IMR-90 (cell line): ENCODE measurements at regions not wholly inside any gene's neighbourhood (a gene's known extent, or its start where the extent isn't known, plus 50 kb on each side); places are given as distances from the start of the nearest gene placed in this dataset.

Source experiments
- ATAC-seq: fragments of 200-7000 bp; cut with Tn5 transposase; 2 replicates; pipeline ENCODE4 v1.9.1; 2020; ENCODE audit warnings: low read depth, mild to moderate bottlenecking, moderate library complexity
- BruUV-seq: library from RNA; stranded (reverse); fragments of 400-500 nt; replicated peaks from 2 replicates; lab custom pipeline; 2021; lab: Mats Ljungman, UMichigan
- CTCF ChIA-PET: fragments of 300-600 bp; formaldehyde crosslinking; extraction: SDS; loops from one replicate; lab custom pipeline; 2021; ENCODE audit warnings: antibody characterized with exemption; lab: Yijun Ruan, JAX
- POLR2A ChIA-PET: fragments of 300-600 bp; sonication (Branson Sonifier 250); formaldehyde crosslinking; loops from one replicate; lab custom pipeline; 2022; ENCODE audit warnings: antibody characterized with exemption; ENCODE audit not compliant: unreplicated experiment; lab: Charles Lee
- DNase-seq: peaks from one replicate; pipeline ENCODE4 v3.0.0; 2013
- H2AFZ ChIP-seq: replicated peaks from 2 replicates; pipeline ENCODE3; 2013; ENCODE audit warnings: low read length, mild to moderate bottlenecking; ENCODE audit not compliant: poor library complexity
- H2AK5ac ChIP-seq: 2 replicates; pipeline ENCODE4 v1.6.1; 2013; ENCODE audit warnings: low read depth, low read length, inconsistent platforms
- H2AK9ac ChIP-seq: replicated peaks from 2 replicates; pipeline ENCODE3; 2013; ENCODE audit warnings: mild to moderate bottlenecking, low read depth, low read length, moderate library complexity; ENCODE audit not compliant: poor library complexity
- H2BK120ac ChIP-seq: 2 replicates; pipeline ENCODE4 v1.6.1; 2013; ENCODE audit warnings: low read depth, low read length, inconsistent platforms
- H2BK15ac ChIP-seq: 3 replicates; pipeline ENCODE4 v1.6.1; 2013; ENCODE audit warnings: low read depth, low read length, inconsistent platforms
- H2BK20ac ChIP-seq: 2 replicates; pipeline ENCODE4 v1.6.1; 2013; ENCODE audit warnings: low read depth, mild to moderate bottlenecking, inconsistent platforms, low read length, moderate library complexity
- H2BK5ac ChIP-seq: 2 replicates; pipeline ENCODE4 v1.6.1; 2013; ENCODE audit warnings: mild to moderate bottlenecking, low read depth, low read length, inconsistent platforms; ENCODE audit not compliant: poor library complexity, severe bottlenecking
- H3K14ac ChIP-seq: replicated peaks from 2 replicates; pipeline ENCODE4 v1.6.1; 2013; ENCODE audit warnings: low read depth, low read length, inconsistent platforms
- H3K18ac ChIP-seq: 2 replicates; pipeline ENCODE4 v1.6.1; 2013; ENCODE audit warnings: low read depth, low read length, control low read depth
- H3K23ac ChIP-seq: 2 replicates; pipeline ENCODE4 v1.6.1; 2013; ENCODE audit warnings: low read depth, low read length, inconsistent platforms
- H3K27ac ChIP-seq: 2 replicates; pipeline ENCODE4 v1.5.1; 2013; ENCODE audit warnings: mild to moderate bottlenecking, control low read depth, low read length; ENCODE audit not compliant: insufficient read depth
- H3K27me3 ChIP-seq: 2 replicates; pipeline ENCODE4 v1.6.1; 2013; ENCODE audit warnings: low read length; ENCODE audit not compliant: control insufficient read depth, insufficient read depth
- H3K36me3 ChIP-seq: 2 replicates; pipeline ENCODE4 v1.6.1; 2013; ENCODE audit warnings: low read length, mixed read lengths; ENCODE audit not compliant: control insufficient read depth, insufficient read depth
- H3K4ac ChIP-seq: 2 replicates; pipeline ENCODE4 v1.6.1; 2013; ENCODE audit warnings: low read depth, low read length, inconsistent platforms
- H3K4me1 ChIP-seq: 2 replicates; pipeline ENCODE4 v1.6.1; 2013; ENCODE audit warnings: low read length, mixed read lengths; ENCODE audit not compliant: control insufficient read depth, insufficient read depth
- H3K4me2 ChIP-seq: 2 replicates; pipeline ENCODE4 v1.6.1; 2013; ENCODE audit warnings: low read depth, mild to moderate bottlenecking, control low read depth, low read length, moderate library complexity
- H3K4me3 ChIP-seq: 2 replicates; pipeline ENCODE4 v1.5.1; 2013; ENCODE audit warnings: low read depth, mild to moderate bottlenecking, control low read depth, low read length, moderate library complexity; ENCODE audit not compliant: insufficient read depth
- H3K56ac ChIP-seq: 2 replicates; pipeline ENCODE4 v1.6.1; 2013; ENCODE audit warnings: low read length, inconsistent platforms; ENCODE audit not compliant: insufficient read depth; ENCODE audit errors: extremely low read depth
- H3K79me1 ChIP-seq, 2 experiments: 2 replicates each; pipeline ENCODE4 v1.6.1; 2013; ENCODE audit warnings: low read length in 2 of 2, inconsistent platforms in 1 of 2, low read depth in 1 of 2
- H3K9ac ChIP-seq: 2 replicates; pipeline ENCODE4 v1.6.1; 2013; ENCODE audit warnings: low read depth, low read length, control low read depth
- H3K9me1 ChIP-seq: 2 replicates; pipeline ENCODE4 v1.6.1; 2013; ENCODE audit warnings: low read length, inconsistent platforms; ENCODE audit not compliant: insufficient read depth
- H3K9me3 ChIP-seq: 2 replicates; pipeline ENCODE4 v1.6.1; 2013; ENCODE audit warnings: low read length; ENCODE audit not compliant: control insufficient read depth, insufficient read depth
- H4K20me1 ChIP-seq: 2 replicates; pipeline ENCODE4 v1.6.1; 2013; ENCODE audit warnings: low read length, inconsistent platforms; ENCODE audit not compliant: insufficient read depth
- H4K5ac ChIP-seq: 2 replicates; pipeline ENCODE4 v1.6.1; 2013; ENCODE audit warnings: mild to moderate bottlenecking, low read depth, low read length, control low read depth
- H4K8ac ChIP-seq, 2 experiments: 2 replicates each; pipeline ENCODE4 v1.6.1; 2013; ENCODE audit warnings: low read depth in 2 of 2, low read length in 2 of 2, control low read depth in 1 of 2, inconsistent platforms in 1 of 2
- H4K91ac ChIP-seq: 2 replicates; pipeline ENCODE4 v1.6.1; 2013; ENCODE audit warnings: low read depth, low read length, inconsistent platforms; ENCODE audit not compliant: insufficient read depth
- BHLHE40 ChIP-seq: fragments of 150-350 bp; IDR thresholded peaks from 2 replicates; pipeline ENCODE4 v1.6.1; 2016; ENCODE audit warnings: mild to moderate bottlenecking, low read depth, low read length
- CEBPB ChIP-seq: IDR thresholded peaks from 2 replicates; pipeline ENCODE4 v1.6.1; 2012; ENCODE audit warnings: low read depth, low read length, improper control_type of control experiment
- CHD1 ChIP-seq: IDR thresholded peaks from 2 replicates; pipeline ENCODE4 v1.6.1; 2012; ENCODE audit warnings: low read depth, low read length, improper control_type of control experiment
- FOS ChIP-seq: fragments of 150-350 bp; IDR thresholded peaks from 2 replicates; pipeline ENCODE4 v1.6.1; 2016; ENCODE audit warnings: low read depth, low read length
- MAFK ChIP-seq: IDR thresholded peaks from 2 replicates; pipeline ENCODE4 v1.6.1; 2012; ENCODE audit warnings: low read depth, low read length, improper control_type of control experiment
- MAZ ChIP-seq: IDR thresholded peaks from 2 replicates; pipeline ENCODE4 v1.6.1; 2012; ENCODE audit warnings: low read depth, mild to moderate bottlenecking, low read length, improper control_type of control experiment, moderate library complexity, borderline replicate concordance
- MXI1 ChIP-seq: IDR thresholded peaks from 2 replicates; pipeline ENCODE4 v1.6.1; 2012; ENCODE audit warnings: low read depth, mild to moderate bottlenecking, low read length, moderate library complexity, borderline replicate concordance
- NFE2L2 ChIP-seq: fragments of 150-350 bp; IDR thresholded peaks from 2 replicates; pipeline ENCODE4 v1.6.1; 2016; ENCODE audit warnings: low read depth, mild to moderate bottlenecking, low read length
- POLR2A ChIP-seq: IDR thresholded peaks from 2 replicates; pipeline ENCODE4 v1.6.1; 2012; ENCODE audit warnings: mild to moderate bottlenecking, low read depth, low read length
- RAD21 ChIP-seq: IDR thresholded peaks from 2 replicates; pipeline ENCODE4 v1.6.1; 2012; ENCODE audit warnings: low read length, improper control_type of control experiment
- RCOR1 ChIP-seq: IDR thresholded peaks from 2 replicates; pipeline ENCODE4 v1.6.1; 2012; ENCODE audit warnings: mild to moderate bottlenecking, low read length, improper control_type of control experiment; ENCODE audit not compliant: insufficient replicate concordance
- RFX5 ChIP-seq: IDR thresholded peaks from 2 replicates; pipeline ENCODE4 v1.8.0; 2012; ENCODE audit warnings: low read depth, mild to moderate bottlenecking, low read length, moderate library complexity
- SMC3 ChIP-seq: fragments of 150-350 bp; IDR thresholded peaks from 2 replicates; pipeline ENCODE4 v1.6.1; 2016; ENCODE audit warnings: low read depth, mild to moderate bottlenecking, antibody characterized with exemption, low read length, moderate library complexity
- WGBS, 2 experiments: methylation state at CpG; one replicate each; pipeline versions ENCODE4 v1.1.5 to v1.1.7; 2013; ENCODE audit warnings: missing lambda C conversion rate in 2 of 2; ENCODE audit not compliant: insufficient read length in 1 of 2; ENCODE audit errors: extremely low coverage in 2 of 2; 5-methylcytosine and 5-hydroxymethylcytosine counted together
- dilution Hi-C: fragments of 300-500 bp; cut with HindIII; formaldehyde crosslinking; loops from one replicate; pipeline ENCODE4 v1.14.3; 2018; ENCODE audit warnings: low sequenced_read_pairs; ENCODE audit not compliant: unreplicated experiment
- in situ Hi-C: fragments of 300-500 bp; cut with MboI; formaldehyde crosslinking; loops from 3 replicates; pipeline ENCODE4 v1.14.3; 2019; ENCODE audit warnings: low sequenced_read_pairs, inconsistent platforms, mixed read lengths
- intact Hi-C: fragments of 100-400 bp; cut with micrococcal nuclease; formaldehyde crosslinking; loops from 2 replicates; pipeline ENCODE4 v1.10.0; 2022
- TF ChIP-seq, protein P1 (sequence below): fragments of 150-350 bp; IDR thresholded peaks from 2 replicates; pipeline ENCODE4 v1.6.1; 2016; ENCODE audit warnings: low read depth, mild to moderate bottlenecking, low read length, moderate library complexity, borderline replicate concordance
- TF ChIP-seq, protein P2 (sequence below): conservative IDR thresholded peaks from 2 replicates; pipeline ENCODE4 v1.5.1; 2012; ENCODE audit warnings: mild to moderate bottlenecking, low read depth, low read length, improper control_type of control experiment
- TF ChIP-seq, protein P3 (sequence below): fragments of 150-350 bp; IDR thresholded peaks from 2 replicates; pipeline ENCODE4 v1.6.1; 2017; ENCODE audit warnings: mild to moderate bottlenecking, antibody characterized with exemption, low read length, low read depth

DNA sequence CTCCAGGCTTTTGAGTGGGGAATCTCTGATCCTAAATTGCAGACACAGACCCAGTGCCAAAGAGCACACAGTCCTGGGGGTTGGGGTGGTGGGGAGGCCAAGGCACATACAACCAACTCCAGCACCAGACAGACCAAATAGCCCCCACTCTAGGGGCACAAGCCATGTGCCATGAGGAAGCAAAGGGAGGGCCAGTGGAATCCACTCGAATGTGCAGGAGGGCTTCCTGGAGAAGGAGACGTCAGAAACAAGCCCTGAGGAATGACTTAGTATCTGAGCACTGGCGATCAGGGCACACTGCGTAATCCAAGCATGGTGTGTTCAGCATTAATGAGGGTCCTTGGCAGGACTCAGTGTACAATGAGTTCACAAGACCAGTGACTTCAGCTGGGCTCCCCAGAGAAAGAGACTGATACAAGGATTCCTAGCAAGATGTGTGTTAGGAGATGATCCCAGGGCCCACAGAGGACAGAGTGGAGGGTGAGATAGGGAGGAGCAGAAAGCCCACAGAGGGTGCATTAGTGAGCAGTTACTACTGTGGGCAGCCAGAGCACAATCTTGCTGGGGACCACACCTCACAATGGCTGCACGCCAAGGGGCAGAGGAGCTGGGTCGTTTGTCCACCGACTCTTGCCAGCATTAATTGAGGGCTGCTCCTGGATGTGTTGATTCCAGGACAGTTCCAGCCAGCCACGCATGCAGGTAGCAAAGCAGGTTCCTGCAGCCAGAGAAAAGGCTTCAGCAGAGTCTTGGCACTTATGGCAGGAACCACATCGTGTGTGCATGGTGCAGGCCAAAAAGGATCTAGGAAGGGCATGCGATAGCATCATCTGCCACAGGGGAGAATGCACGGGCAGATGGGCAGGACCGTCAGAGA is 152.6 kb upstream of the VSTM2B start:
- Histone ChIP-seq H3K18ac (no peak overlapping the region), H3K36me3 (no peaks in the 10 kb centered on the region), H3K27ac (no peak overlapping the region), H3K9me1 (no peaks in the 10 kb centered on the region), H3K79me1 (no peaks in the 10 kb centered on the region), H3K14ac (no peak overlapping the region), H2BK5ac (no peak overlapping the region), H3K4me2 (no peak overlapping the region), H4K8ac (no peak overlapping the region), H4K91ac (no peak overlapping the region), H3K4ac (no peak overlapping the region), H2BK20ac (no peak overlapping the region), H2AK9ac (no peak overlapping the region), H3K4me3 (no peak overlapping the region), H4K5ac (no peak overlapping the region), H3K4me1 (no peaks in the 10 kb centered on the region), H3K27me3 (no peaks in the 10 kb centered on the region), H3K9ac (no peak overlapping the region), H2AK5ac (no peak overlapping the region), H3K23ac (no peak overlapping the region), H4K20me1 (no peaks in the 10 kb centered on the region), H3K56ac (no peak overlapping the region), H2AFZ (no peak overlapping the region), H2BK120ac (no peak overlapping the region), H2BK15ac (no peak overlapping the region), H3K9me3 (peaks cover 21% of the 10 kb centered on the region)
- intact Hi-C loops (no loop called here), in situ Hi-C loops (no loop called here), dilution Hi-C loops (no loop called here)
- TF ChIP-seq RAD21 (no peak), CEBPB (no peak), BHLHE40 (no peak), NFE2L2 (no peak), FOS (no peak), SMC3 (no peak), RFX5 (no peak), RCOR1 (no peak), CHD1 (no peak), MXI1 (no peak), MAZ (no peak), MAFK (no peak), POLR2A (no peak)
- TF ChIP-seq, protein P1, sequence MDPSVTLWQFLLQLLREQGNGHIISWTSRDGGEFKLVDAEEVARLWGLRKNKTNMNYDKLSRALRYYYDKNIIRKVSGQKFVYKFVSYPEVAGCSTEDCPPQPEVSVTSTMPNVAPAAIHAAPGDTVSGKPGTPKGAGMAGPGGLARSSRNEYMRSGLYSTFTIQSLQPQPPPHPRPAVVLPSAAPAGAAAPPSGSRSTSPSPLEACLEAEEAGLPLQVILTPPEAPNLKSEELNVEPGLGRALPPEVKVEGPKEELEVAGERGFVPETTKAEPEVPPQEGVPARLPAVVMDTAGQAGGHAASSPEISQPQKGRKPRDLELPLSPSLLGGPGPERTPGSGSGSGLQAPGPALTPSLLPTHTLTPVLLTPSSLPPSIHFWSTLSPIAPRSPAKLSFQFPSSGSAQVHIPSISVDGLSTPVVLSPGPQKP: no peak
- TF ChIP-seq, protein P2, sequence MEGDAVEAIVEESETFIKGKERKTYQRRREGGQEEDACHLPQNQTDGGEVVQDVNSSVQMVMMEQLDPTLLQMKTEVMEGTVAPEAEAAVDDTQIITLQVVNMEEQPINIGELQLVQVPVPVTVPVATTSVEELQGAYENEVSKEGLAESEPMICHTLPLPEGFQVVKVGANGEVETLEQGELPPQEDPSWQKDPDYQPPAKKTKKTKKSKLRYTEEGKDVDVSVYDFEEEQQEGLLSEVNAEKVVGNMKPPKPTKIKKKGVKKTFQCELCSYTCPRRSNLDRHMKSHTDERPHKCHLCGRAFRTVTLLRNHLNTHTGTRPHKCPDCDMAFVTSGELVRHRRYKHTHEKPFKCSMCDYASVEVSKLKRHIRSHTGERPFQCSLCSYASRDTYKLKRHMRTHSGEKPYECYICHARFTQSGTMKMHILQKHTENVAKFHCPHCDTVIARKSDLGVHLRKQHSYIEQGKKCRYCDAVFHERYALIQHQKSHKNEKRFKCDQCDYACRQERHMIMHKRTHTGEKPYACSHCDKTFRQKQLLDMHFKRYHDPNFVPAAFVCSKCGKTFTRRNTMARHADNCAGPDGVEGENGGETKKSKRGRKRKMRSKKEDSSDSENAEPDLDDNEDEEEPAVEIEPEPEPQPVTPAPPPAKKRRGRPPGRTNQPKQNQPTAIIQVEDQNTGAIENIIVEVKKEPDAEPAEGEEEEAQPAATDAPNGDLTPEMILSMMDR: no peak
- TF ChIP-seq, protein P3, sequence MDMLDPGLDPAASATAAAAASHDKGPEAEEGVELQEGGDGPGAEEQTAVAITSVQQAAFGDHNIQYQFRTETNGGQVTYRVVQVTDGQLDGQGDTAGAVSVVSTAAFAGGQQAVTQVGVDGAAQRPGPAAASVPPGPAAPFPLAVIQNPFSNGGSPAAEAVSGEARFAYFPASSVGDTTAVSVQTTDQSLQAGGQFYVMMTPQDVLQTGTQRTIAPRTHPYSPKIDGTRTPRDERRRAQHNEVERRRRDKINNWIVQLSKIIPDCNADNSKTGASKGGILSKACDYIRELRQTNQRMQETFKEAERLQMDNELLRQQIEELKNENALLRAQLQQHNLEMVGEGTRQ: no peak
- ATAC-seq: no peak
- no peak for DNase-seq
- CTCF ChIA-PET: no interaction called here
- POLR2A ChIA-PET: no interaction called here
- WGBS, 2 experiments: 64% methylated on average over 10 of the region's 12 CpGs; no CpG with 5 or more reads in 1 of the 2 experiments
- BruUV-seq: no TSS peak
